Activated CD8-positive, alpha-beta memory T cell treated with anti-CD3 and anti-CD28 coated beads for 1 hour (primary cell): ENCODE measurements at regions not wholly inside any gene's neighbourhood (a gene's known extent, or its start where the extent isn't known, plus 50 kb on each side); places are given as distances from the start of the nearest gene placed in this dataset.

Source experiments
- DNase-seq, 2 donors: peaks; one replicate each; pipeline ENCODE4 v3.0.0-alpha.2; 2020; ENCODE audit warnings: low read depth in 1 of 2; ENCODE audit errors: extremely low read depth in 1 of 2

DNA sequence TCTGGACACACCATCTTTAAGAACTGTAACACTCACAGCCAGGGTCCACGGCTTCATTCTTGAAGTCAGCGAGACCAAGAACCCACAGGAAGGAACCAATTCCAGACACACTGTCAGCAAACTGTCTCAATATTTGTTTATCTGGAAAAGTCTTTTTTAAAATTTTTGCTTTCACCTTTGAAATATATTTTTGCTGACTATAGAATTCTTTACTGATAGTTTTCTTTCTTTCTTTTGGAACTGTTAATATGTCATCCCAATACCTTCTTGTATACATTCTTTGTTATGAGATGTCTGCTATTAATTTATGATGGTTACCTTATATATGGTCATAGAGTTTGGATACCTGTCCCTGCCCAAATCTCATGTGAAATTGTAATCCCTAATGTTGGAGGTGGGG is 145.1 kb upstream of the IRX4 start:
- DNase-seq, result no peak

DNA sequence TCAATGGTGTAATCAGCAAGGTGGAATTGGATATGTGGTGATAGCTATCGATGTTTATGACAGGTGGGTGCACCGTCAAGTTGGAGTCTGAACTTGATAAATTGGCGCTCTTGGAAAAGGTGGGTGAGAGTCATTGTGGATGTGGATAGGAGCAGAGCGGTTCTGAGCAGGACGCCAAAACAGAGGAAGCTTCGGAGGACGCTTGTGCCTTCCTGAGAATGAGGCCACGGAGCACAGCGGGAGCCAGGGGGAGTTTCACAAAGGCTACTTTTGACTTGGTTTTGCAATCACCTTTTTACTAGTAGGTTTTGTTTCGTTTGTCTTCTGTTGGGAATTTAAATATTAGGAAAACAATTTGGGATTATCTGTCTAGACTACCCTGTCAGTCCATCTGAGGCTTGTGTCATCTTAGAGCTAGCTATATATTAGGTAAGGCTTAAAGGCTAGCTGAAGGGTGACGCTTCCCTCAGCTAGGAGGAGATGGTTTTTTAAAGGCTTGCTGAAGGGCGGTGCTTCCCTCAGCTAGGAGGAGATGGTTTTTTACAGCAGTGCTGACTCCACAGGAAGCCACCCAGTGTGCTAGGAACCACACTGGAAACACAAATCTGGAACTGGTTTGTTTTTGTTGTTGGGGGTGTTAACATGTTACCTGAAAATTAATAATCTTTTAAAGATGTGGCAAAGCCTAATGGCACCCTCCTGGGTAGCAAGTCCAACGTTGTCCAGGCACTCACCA is 142.4 kb upstream of the IRX4 start:
- DNase-seq, result no peak

GRCh38 chr5:2023196-2023595 is 140.5 kb upstream of the IRX4 start:
- DNase-seq, result no peak

GRCh38 chr5:2022436-2022835 is 139.7 kb upstream of the IRX4 start:
- DNase-seq, result no peak

DNA sequence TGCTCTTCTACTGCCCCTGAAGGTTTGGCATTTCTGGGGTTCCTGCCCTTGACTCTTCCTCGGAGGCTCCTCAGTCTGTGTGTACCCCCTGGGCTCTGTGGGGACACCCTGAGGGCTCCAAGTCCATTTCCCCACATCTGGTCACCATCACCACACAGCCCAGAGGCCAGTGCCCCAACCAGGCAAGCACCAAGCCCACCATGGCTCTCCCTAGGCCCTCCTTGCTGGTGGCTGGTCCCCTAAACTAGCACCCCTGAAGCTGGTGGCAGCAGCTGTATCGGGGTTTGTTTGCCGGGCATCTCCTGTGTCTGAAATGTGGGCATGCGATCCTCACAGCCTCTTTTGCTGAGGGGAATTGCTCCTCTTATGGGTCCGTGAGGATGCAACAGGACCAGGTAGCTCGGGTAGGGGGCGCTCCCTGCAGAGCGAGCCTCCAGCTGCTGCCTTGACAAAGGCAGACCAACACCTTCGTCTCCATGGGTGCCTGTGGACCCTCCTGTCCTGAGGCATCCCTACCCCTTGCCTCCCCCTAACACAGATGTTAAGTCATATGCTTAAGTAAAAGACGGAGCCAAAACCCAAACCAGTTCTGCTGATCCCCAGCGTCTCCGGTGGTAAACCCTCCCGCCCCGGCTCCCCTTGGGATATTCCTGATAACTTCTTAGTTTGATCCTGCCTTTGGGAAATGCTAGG is 138.9 kb upstream of the IRX4 start:
- DNase-seq, result no peak

DNA sequence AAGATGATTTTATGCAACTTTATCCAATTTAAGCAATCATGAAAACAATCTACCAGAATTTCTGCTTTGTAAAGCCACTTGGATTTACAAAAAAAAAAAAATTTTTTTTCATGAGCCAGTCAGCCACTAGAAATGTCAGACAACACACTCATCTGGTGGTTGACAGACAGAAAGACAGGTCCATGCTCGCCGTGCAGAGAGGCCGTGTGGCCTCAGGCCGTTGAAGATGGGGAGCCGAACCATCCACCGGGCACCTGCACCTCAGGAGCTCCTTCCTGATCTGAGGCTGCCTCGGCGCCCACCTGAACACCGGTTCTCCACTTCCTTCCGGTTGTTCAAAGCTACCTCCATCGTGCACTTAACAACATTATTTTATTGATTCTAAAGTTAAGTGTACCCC is 138.0 kb upstream of the IRX4 start:
- no peak for DNase-seq

- DNase-seq, result no peak
Observed at GRCh38 chr5:2019716-2020115, 137.0 kb upstream of the IRX4 start.

GRCh38 chr5:2018390-2018724 is 135.6 kb upstream of the IRX4 start:
- DNase-seq, result no peak

DNA sequence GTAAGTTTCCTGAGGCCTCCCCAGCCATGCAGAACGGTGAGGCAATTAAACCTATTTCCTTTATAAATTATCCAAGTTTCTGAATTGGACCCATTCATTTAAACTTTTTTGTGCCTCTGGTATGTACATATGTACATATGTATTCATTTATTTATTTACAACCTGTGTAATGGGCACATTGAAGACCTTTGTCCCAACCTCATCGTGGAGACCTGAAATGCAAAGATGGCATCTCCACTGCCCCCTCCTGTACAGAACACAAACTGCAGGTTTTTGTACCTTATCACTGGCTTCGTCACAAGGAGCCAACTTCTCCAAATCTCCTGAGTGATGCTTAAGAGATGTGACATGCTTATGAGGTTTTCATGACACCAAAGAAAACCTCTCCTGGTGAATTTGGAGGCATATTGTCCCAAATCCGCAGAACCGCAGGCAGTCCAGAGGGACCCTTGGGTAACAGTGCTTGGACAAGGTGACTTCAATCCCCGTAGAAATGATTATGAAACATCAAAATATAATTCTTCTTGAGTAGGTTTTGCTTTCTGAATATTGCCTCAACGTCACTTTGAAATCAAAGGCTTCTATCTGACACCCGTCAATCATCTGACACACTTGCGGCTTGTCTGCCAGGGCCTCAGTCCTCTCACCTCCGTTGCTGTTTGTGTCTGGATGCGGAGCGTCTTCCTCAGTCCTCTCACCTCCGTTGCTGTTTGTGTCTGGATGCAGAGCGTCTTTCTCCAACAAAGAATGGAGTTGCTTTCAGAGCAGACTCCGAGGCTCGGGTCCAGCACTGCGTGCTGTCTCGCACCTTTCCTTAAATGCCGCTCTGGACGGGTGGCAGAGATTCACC is 135.0 kb upstream of the IRX4 start:
- no peak for DNase-seq

GRCh38 chr5:2015961-2016360 is 133.2 kb upstream of the IRX4 start:
- DNase-seq, result no peak

DNA sequence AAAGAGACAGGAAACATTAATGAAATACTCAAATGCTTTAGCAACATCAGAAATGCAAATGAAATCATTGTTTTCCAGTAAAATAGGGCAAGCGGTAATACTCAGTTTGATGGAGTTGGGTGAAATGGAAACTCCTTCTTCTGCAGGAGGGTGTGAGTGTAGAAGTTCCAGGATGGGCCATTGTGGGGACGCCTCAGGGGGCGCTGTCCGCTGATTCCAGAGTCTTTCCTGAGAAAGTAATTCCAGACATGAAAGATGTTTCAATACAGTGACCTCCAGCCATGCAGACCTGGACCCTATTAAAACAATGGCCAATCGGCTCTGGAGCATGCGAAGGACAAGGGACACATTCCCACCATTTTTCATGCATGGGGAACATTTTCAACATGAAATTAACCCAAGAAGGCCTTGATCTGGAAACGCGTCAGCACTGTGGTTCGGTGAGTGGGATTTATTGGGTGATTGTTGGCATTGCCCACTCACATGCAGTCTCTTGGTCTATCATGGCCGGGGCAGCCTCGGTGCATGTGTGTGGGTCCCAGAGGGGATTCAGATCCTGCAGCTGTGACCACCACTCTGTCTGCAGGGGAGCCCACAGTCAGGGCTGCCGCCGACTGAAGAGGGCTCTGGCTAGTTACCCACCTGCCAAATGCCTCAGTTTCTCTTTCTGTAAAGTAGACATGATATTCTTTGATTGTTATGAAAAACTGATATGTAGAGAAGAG is 132.6 kb upstream of the IRX4 start:
- DNase-seq, result no peak

- DNase-seq, result no peak
Observed at GRCh38 chr5:2014058-2014610, 131.4 kb upstream of the IRX4 start.

- no peak for DNase-seq
Observed at GRCh38 chr5:2013301-2014057, 130.8 kb upstream of the IRX4 start.

GRCh38 chr5:2012885-2013284 is 130.2 kb upstream of the IRX4 start:
- no peak for DNase-seq

DNA sequence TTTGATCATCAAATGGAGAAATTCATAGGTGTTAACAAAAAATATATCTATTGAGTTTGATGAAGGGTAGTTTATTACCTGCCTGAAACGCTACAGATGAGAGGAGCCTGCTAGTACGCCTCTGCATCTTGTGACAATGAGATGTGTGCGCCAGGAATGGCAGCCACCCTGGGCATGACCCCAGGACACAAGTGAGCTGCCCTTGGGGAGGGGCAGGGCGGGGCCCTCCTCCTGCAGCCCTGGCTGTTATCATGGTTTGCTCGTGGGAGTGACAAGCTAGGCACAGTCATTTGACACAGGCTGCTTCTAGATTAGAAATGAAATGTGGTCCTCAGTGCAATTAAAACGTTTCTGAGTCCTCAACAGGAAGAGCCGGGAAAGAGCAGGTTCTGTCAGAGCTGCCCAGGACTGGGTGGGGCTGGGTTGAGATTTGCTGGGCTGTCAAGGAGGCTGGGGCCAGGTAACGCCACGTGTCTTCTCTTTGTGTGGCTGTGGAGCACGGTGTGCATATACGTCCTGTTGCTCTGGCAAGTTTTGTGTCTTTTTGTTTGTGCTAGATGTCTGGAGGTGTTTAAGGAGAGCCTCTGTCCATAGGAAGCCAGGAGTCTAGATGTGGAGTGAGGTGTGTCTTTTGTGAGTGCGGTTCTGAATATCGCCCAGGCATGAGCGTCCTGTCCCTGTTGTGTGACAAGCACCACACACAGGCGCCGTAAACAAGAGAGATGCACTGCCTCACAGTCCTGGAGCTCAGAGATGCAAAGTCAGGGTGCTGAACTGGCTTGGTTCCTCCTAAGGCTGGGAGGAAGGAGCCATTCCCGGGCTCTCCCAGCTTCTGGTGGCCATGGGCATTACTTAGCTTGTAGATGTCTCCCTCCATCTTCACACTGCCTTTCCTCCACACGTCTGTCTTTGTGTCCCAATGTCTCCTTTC is 129.0 kb upstream of the IRX4 start:
- DNase-seq, result no peak

DNA sequence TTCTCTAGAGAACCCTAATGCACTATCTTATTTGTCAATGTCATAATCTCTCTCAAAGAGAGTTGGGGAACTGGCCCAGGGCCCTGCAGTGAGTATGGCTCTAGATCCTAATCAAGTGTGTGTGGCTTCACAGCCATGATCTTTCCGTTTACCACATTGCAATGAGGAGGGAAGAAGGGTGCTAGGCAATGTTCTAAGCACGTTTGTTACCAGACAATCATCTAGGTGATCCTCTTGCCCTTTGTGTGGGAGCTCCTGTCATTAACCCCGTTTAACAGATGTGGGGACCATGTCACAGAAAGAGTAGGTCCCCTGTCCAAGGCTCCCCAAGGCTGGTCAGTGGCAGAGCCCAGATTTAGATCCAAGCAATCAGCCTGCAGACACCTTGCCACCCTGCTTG is 128.2 kb upstream of the IRX4 start:
- no peak for DNase-seq

GRCh38 chr5:2009986-2010914 is 127.5 kb upstream of the IRX4 start:
- no peak for DNase-seq
